B cell (primary cell): ENCODE measurements at regions not wholly inside any gene's neighbourhood (a gene's known extent, or its start where the extent isn't known, plus 50 kb on each side); places are given as distances from the start of the nearest gene placed in this dataset.

Experiments used
- ATAC-seq: fragments of 200-7000 bp; cut with Tn5 transposase; one replicate; pipeline ENCODE4 v1.10.0; 2021; ENCODE audit warnings: low read depth, mild to moderate bottlenecking, moderate number of reproducible peaks, moderate library complexity
- CTCF ChIA-PET: fragments of 350-600 bp; sonication (Branson Sonifier 250); formaldehyde crosslinking; loops from one replicate; lab custom pipeline; 2021; ENCODE audit warnings: antibody characterized with exemption, inconsistent platforms; lab: Charles Lee
- POLR2A ChIA-PET: fragments of 350-600 bp; sonication (Branson Sonifier 250); formaldehyde crosslinking; loops from one replicate; lab custom pipeline; 2021; ENCODE audit warnings: antibody characterized with exemption; lab: Charles Lee
- DNase-seq: peaks from one replicate; pipeline ENCODE4 v3.0.0; 2013
- H2AFZ ChIP-seq: 2 replicates; pipeline ENCODE4 v1.6.1; 2012; ENCODE audit warnings: mild to moderate bottlenecking, low read depth, low read length; ENCODE audit not compliant: insufficient read depth, poor library complexity, severe bottlenecking
- H3K27ac ChIP-seq, 2 donors: 1 replicate in 1 of 2; 2 replicates in 1 of 2; pipeline ENCODE4 v1.5.1; 2012 to 2013; ENCODE audit warnings: low read length in 2 of 2, mild to moderate bottlenecking in 2 of 2, moderate library complexity in 1 of 2
- H3K27me3 ChIP-seq, 4 experiments: fragments of 200-600 bp in 1 of 4; sonication (generic) in 1 of 4; replicated peaks in 1 of 4; 1 replicate in 2 of 4; 2 replicates in 2 of 4; pipeline versions ENCODE4 v1.6.1 to v1.7.0; 2013 to 2016; ENCODE audit warnings: low read length in 3 of 4, mild to moderate bottlenecking in 2 of 4, mixed read lengths in 1 of 4, moderate library complexity in 1 of 4; ENCODE audit not compliant: insufficient read depth in 4 of 4, control insufficient read depth in 3 of 4; ENCODE audit errors: control extremely low read depth in 1 of 4
- H3K36me3 ChIP-seq, 2 experiments: replicated peaks in 1 of 2; 1 replicate in 1 of 2; 2 replicates in 1 of 2; pipeline versions ENCODE4 v1.6.1 to v1.7.1; 2013; ENCODE audit warnings: low read length in 1 of 2; ENCODE audit not compliant: insufficient read depth in 2 of 2, control insufficient read depth in 1 of 2; ENCODE audit errors: control extremely low read depth in 1 of 2, extremely low read depth in 1 of 2
- H3K4me1 ChIP-seq, 2 donors: fragments of 200-600 bp in 1 of 2; sonication (generic) in 1 of 2; 1 replicate in 1 of 2; 2 replicates in 1 of 2; pipeline versions ENCODE4 v1.5.1 to v1.6.1; 2013 to 2017; ENCODE audit warnings: low read length in 2 of 2; ENCODE audit not compliant: control insufficient read depth in 2 of 2, insufficient read depth in 2 of 2
- H3K4me2 ChIP-seq: replicated peaks from 2 replicates; pipeline ENCODE3; 2012; ENCODE audit warnings: mild to moderate bottlenecking, low read depth, low read length; ENCODE audit not compliant: poor library complexity, severe bottlenecking
- H3K4me3 ChIP-seq, 5 experiments: fragments of 200-600 bp in 1 of 5; sonication (generic) in 1 of 5; 1 replicate in 3 of 5; 2 replicates in 2 of 5; pipeline versions ENCODE4 v1.5.1 to v1.7.0; 2011 to 2016; ENCODE audit warnings: low read length in 4 of 5, mild to moderate bottlenecking in 4 of 5, low read depth in 2 of 5, control low read depth in 1 of 5, moderate library complexity in 1 of 5; ENCODE audit not compliant: insufficient read depth in 1 of 5; ENCODE audit errors: control extremely low read depth in 1 of 5, extremely low read depth in 1 of 5
- H3K79me2 ChIP-seq: fragments of 200-600 bp; sonication (generic); one replicate; pipeline ENCODE4 v1.6.0; 2016; ENCODE audit warnings: low read length; ENCODE audit not compliant: control insufficient read depth, insufficient read depth
- H3K9ac ChIP-seq: fragments of 200-600 bp; sonication (generic); 2 replicates; pipeline ENCODE4 v1.6.1; 2017; ENCODE audit warnings: mild to moderate bottlenecking, low read length, moderate library complexity
- H3K9me3 ChIP-seq, 3 donors: one replicate each; pipeline versions ENCODE4 v1.6.1 to v1.7.1; 2013; ENCODE audit warnings: low read length in 2 of 3; ENCODE audit not compliant: control insufficient read depth in 2 of 3, insufficient read depth in 1 of 3; ENCODE audit errors: control extremely low read depth in 1 of 3
- H4K20me1 ChIP-seq: 2 replicates; pipeline ENCODE4 v1.6.0; 2012; ENCODE audit warnings: mild to moderate bottlenecking, low read length; ENCODE audit not compliant: insufficient read depth, control insufficient read depth, poor library complexity, severe bottlenecking
- H3K27ac Mint-ChIP-seq: one replicate; pipeline ENCODE4 v1.8.0; 2021; ENCODE audit warnings: mixed read lengths
- H3K27me3 Mint-ChIP-seq: one replicate; pipeline ENCODE4 v1.8.0; 2021; ENCODE audit warnings: mixed read lengths
- H3K4me1 Mint-ChIP-seq: one replicate; pipeline ENCODE4 v1.8.0; 2021; ENCODE audit warnings: mixed read lengths
- H3K4me3 Mint-ChIP-seq: one replicate; pipeline ENCODE4 v1.8.0; 2021; ENCODE audit warnings: mixed read lengths
- H3K9me3 Mint-ChIP-seq: one replicate; pipeline ENCODE4 v1.8.0; 2022; ENCODE audit warnings: mixed read lengths; ENCODE audit not compliant: insufficient read depth
- EZH2 ChIP-seq: IDR thresholded peaks from 2 replicates; pipeline ENCODE4 v1.6.1; 2012; ENCODE audit warnings: borderline replicate concordance, low read depth, mild to moderate bottlenecking, moderate library complexity, low read length; ENCODE audit not compliant: insufficient read depth, poor library complexity, severe bottlenecking
- WGBS: methylation state at CpG from one replicate; pipeline ENCODE4 v1.1.5; 2013; ENCODE audit warnings: missing lambda C conversion rate; ENCODE audit not compliant: insufficient coverage; 5-methylcytosine and 5-hydroxymethylcytosine counted together
- intact Hi-C: fragments of 100-400 bp; cut with micrococcal nuclease; formaldehyde crosslinking; loops from one replicate; pipeline ENCODE4 v1.10.0; 2022
- TF ChIP-seq, protein P1 (sequence below): fragments of 200-600 bp; IDR thresholded peaks from one replicate; pipeline ENCODE4 v1.8.0; 2022; ENCODE audit warnings: antibody characterized with exemption, mild to moderate bottlenecking

DNA sequence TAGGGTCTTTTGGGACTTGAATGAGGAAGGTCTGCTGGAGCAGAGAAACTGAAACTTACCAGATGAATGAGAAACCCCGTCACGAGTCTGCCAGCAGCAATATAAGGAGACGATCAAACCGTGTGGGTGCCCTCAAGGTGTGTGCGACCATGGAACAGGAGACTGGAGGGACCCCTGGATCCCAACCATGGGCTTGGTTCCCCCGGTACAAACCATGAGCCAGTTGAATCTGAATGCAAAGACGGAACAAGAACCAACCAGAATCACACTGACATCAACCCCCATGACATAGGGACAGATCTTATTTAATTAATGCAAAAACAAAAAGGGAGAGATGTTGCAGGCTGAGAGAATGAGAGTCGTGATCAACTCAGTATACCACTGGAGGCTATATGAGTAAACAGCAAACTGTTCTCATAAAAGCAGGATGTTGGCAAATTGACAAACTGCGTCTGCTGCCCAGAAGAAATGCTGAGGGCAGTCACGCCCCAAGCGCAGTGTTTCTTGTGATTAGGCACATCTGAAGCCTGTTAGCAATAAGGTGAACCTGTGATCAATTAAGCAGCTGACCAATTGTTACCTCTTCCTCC, 475.5 kb upstream of the ACO1 start:
- Mint-ChIP-seq H3K27ac (no peak overlapping the region), H3K27me3 (no peaks in the 10 kb centered on the region), H3K4me1 (peaks cover 4% of the 10 kb centered on the region), H3K4me3 (peak overlapping the region; percentile 61), H3K9me3 (peaks cover 1% of the 10 kb centered on the region)
- no peak for ATAC-seq
- POLR2A ChIA-PET: no interaction called here
- no peak overlapping the region for H3K9ac ChIP-seq
- no peak for TF ChIP-seq EZH2
- TF ChIP-seq, protein P1, sequence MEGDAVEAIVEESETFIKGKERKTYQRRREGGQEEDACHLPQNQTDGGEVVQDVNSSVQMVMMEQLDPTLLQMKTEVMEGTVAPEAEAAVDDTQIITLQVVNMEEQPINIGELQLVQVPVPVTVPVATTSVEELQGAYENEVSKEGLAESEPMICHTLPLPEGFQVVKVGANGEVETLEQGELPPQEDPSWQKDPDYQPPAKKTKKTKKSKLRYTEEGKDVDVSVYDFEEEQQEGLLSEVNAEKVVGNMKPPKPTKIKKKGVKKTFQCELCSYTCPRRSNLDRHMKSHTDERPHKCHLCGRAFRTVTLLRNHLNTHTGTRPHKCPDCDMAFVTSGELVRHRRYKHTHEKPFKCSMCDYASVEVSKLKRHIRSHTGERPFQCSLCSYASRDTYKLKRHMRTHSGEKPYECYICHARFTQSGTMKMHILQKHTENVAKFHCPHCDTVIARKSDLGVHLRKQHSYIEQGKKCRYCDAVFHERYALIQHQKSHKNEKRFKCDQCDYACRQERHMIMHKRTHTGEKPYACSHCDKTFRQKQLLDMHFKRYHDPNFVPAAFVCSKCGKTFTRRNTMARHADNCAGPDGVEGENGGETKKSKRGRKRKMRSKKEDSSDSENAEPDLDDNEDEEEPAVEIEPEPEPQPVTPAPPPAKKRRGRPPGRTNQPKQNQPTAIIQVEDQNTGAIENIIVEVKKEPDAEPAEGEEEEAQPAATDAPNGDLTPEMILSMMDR: no peak
- peak overlapping the region in 2 of 5 experiments; percentile 21 to 32 for H3K4me3 ChIP-seq
- no peak overlapping the region for H2AFZ ChIP-seq
- H3K79me2 ChIP-seq: no peaks in the 10 kb centered on the region
- H3K27ac ChIP-seq: no peak overlapping the region
- no peaks in the 10 kb centered on the region for H3K9me3 ChIP-seq
- H3K27me3 ChIP-seq: no peaks in the 10 kb centered on the region
- 92% methylated on average over 8 of the region's 11 CpGs for WGBS
- DNase-seq: no peak
- CTCF ChIA-PET: no interaction called here
- H3K4me2 ChIP-seq: peak overlapping the region; percentile 8
- H4K20me1 ChIP-seq: no peaks in the 10 kb centered on the region
- H3K36me3 ChIP-seq: no peaks in the 10 kb centered on the region
- no peaks in the 10 kb centered on the region for H3K4me1 ChIP-seq
- intact Hi-C loops: no loop called here

GRCh38 chr9:31912636-31913035, 471.8 kb upstream of the ACO1 start:
- no peaks in the 10 kb centered on the region for H3K27me3 Mint-ChIP-seq
- Histone ChIP-seq H3K79me2 (no peaks in the 10 kb centered on the region), H4K20me1 (no peaks in the 10 kb centered on the region), H3K36me3 (no peaks in the 10 kb centered on the region), H3K9me3 (no peaks in the 10 kb centered on the region), H2AFZ (no peak overlapping the region), H3K4me2 (no peak overlapping the region), H3K27me3 (no peaks in the 10 kb centered on the region), H3K4me1 (no peaks in the 10 kb centered on the region), H3K9ac (no peak overlapping the region), H3K4me3 (no peak overlapping the region), H3K27ac (no peak overlapping the region)
- no peak overlapping the region for H3K27ac Mint-ChIP-seq
- no peak for DNase-seq
- intact Hi-C loops: no loop called here
- ChIA-PET CTCF (no interaction called here), POLR2A (no interaction called here)
- H3K4me1 Mint-ChIP-seq: peaks cover 4% of the 10 kb centered on the region
- TF ChIP-seq EZH2: no peak
- TF ChIP-seq, protein P1: no peak
- no peak overlapping the region for H3K4me3 Mint-ChIP-seq
- no peaks in the 10 kb centered on the region for H3K9me3 Mint-ChIP-seq
- no peak for ATAC-seq
